ENCODE measurements at regions not wholly inside any gene's neighbourhood (a gene's known extent, or its start where the extent isn't known, plus 50 kb on each side); places are given as distances from the start of the nearest gene placed in this dataset.

DNA sequence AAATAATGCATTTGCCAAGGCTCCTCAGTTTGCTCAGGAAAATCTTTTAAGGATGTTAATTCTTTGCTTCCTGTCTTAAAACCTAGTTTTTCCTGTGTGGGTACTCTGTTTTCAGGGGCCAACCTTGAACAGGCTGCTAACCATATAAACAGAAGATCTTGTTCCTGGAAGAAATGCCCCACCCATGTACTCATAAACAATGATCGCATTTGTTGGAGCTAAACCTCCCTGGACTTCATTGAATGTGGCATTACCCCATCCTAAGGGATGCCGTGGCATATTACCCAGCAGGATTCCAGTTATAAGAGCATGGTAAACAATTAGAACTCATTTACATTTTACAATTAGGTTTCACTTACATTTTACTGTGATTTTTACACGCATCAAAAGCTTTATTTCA is 436.0 kb downstream of the ZNF608 start:
- TF ChIP-seq, protein P1, sequence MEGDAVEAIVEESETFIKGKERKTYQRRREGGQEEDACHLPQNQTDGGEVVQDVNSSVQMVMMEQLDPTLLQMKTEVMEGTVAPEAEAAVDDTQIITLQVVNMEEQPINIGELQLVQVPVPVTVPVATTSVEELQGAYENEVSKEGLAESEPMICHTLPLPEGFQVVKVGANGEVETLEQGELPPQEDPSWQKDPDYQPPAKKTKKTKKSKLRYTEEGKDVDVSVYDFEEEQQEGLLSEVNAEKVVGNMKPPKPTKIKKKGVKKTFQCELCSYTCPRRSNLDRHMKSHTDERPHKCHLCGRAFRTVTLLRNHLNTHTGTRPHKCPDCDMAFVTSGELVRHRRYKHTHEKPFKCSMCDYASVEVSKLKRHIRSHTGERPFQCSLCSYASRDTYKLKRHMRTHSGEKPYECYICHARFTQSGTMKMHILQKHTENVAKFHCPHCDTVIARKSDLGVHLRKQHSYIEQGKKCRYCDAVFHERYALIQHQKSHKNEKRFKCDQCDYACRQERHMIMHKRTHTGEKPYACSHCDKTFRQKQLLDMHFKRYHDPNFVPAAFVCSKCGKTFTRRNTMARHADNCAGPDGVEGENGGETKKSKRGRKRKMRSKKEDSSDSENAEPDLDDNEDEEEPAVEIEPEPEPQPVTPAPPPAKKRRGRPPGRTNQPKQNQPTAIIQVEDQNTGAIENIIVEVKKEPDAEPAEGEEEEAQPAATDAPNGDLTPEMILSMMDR (IDR thresholded peaks at IDR 0.05 in 8 of 11, conservative IDR thresholded peaks at IDR 0.05 in 3 of 11), result no peak
- TF ChIP-seq POLR2AphosphoS5 (IDR thresholded peaks at IDR 0.05), result no peak

Measured in spleen (tissue), 7 donors.